ENCODE measurements at regions not wholly inside any gene's neighbourhood (a gene's known extent, or its start where the extent isn't known, plus 50 kb on each side); places are given as distances from the start of the nearest gene placed in this dataset.

DNA sequence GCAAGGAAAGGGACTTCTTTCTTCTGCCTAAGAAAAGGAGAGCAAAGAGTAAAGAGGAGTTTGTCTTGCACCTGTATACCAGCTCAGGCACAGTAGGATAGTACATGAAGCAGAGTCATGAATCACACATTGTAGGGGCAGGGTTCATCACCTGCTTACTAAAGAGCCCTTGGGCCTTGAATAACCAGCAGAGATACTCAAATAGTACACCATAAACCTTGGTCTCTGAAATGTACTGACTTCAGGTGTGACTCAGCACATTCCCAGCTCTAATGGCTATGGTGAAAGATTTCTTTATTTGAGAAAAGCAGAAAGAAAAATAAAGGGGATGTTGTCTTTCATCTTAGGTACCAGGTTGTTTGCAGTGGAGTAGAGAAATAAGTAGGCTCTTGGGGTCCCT lies 122.8 kb downstream of the KDM5D start:
- Histone ChIP-seq H3K9ac (ENCODE audit: low read depth in 1 of 2, low read length in 2 of 2) (no peak overlapping the region), H3K4me3 (ENCODE audit: low read depth in 1 of 3, low read length in 3 of 3) (no peak overlapping the region), H3K4me1 (ENCODE audit: control insufficient read depth in 4 of 4, insufficient read depth in 4 of 4, low read length in 3 of 4) (no peaks in the 10 kb centered on the region), H3K27me3 (ENCODE audit: control insufficient read depth in 4 of 4, insufficient read depth in 4 of 4, low read length in 3 of 4) (no peaks in the 10 kb centered on the region), H3K36me3 (ENCODE audit: control insufficient read depth in 4 of 4, insufficient read depth in 3 of 4, low read depth in 1 of 4, low read length in 3 of 4) (no peaks in the 10 kb centered on the region), H3K27ac (ENCODE audit: low read depth in 1 of 2, low read length in 2 of 2) (no peak overlapping the region), H3K9me3 (ENCODE audit: control insufficient read depth in 4 of 4, low read length in 3 of 4) (no peaks in the 10 kb centered on the region)
- DNase-seq (ENCODE audit: low spot score): no peak
- TF ChIP-seq YY1 (IDR thresholded peaks at IDR 0.05) (no peak), NR2F2 (IDR thresholded peaks at IDR 0.05) (no peak), EGR1 (IDR thresholded peaks at IDR 0.05; ENCODE audit: low read depth in 2 of 2) (no peak), TAF1 (conservative IDR thresholded peaks at IDR 0.05) (no peak), SP1 (IDR thresholded peaks at IDR 0.05) (no peak), RAD21 (IDR thresholded peaks at IDR 0.05) (no peak), FOXA1 (IDR thresholded peaks at IDR 0.05) (no peak), FOXA2 (IDR thresholded peaks at IDR 0.05) (no peak), ZBTB33 (IDR thresholded peaks at IDR 0.05) (no peak)

- no peak for DNase-seq (ENCODE audit: low spot score)
- WGBS: 91% methylated on average over 3 of the region's 3 CpGs
- no peaks in the 10 kb centered on the region for H3K4me1 ChIP-seq (ENCODE audit: control insufficient read depth in 4 of 4, insufficient read depth in 4 of 4, low read length in 3 of 4)
- H3K9me3 ChIP-seq (ENCODE audit: control insufficient read depth in 4 of 4, low read length in 3 of 4): no peaks in the 10 kb centered on the region
- no peaks in the 10 kb centered on the region for H3K36me3 ChIP-seq (ENCODE audit: control insufficient read depth in 4 of 4, insufficient read depth in 3 of 4, low read depth in 1 of 4, low read length in 3 of 4)
- no peak overlapping the region for H3K27ac ChIP-seq (ENCODE audit: low read depth in 1 of 2, low read length in 2 of 2)
- no peak overlapping the region for H3K9ac ChIP-seq (ENCODE audit: low read depth in 1 of 2, low read length in 2 of 2)
- H3K27me3 ChIP-seq (ENCODE audit: control insufficient read depth in 4 of 4, insufficient read depth in 4 of 4, low read length in 3 of 4): no peaks in the 10 kb centered on the region
- H3K4me3 ChIP-seq (ENCODE audit: low read depth in 1 of 3, low read length in 3 of 3): no peak overlapping the region
- no peak for TF ChIP-seq FOXA1 (IDR thresholded peaks at IDR 0.05)
- TF ChIP-seq TAF1 (conservative IDR thresholded peaks at IDR 0.05): no peak
Observed at GRCh38 chrY:19601113-19601512, 143.4 kb downstream of the KDM5D start.

- TF ChIP-seq, protein P1, sequence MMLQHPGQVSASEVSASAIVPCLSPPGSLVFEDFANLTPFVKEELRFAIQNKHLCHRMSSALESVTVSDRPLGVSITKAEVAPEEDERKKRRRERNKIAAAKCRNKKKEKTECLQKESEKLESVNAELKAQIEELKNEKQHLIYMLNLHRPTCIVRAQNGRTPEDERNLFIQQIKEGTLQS (IDR thresholded peaks at IDR 0.05): no peak
- TF ChIP-seq, protein P2, sequence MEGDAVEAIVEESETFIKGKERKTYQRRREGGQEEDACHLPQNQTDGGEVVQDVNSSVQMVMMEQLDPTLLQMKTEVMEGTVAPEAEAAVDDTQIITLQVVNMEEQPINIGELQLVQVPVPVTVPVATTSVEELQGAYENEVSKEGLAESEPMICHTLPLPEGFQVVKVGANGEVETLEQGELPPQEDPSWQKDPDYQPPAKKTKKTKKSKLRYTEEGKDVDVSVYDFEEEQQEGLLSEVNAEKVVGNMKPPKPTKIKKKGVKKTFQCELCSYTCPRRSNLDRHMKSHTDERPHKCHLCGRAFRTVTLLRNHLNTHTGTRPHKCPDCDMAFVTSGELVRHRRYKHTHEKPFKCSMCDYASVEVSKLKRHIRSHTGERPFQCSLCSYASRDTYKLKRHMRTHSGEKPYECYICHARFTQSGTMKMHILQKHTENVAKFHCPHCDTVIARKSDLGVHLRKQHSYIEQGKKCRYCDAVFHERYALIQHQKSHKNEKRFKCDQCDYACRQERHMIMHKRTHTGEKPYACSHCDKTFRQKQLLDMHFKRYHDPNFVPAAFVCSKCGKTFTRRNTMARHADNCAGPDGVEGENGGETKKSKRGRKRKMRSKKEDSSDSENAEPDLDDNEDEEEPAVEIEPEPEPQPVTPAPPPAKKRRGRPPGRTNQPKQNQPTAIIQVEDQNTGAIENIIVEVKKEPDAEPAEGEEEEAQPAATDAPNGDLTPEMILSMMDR (IDR thresholded peaks at IDR 0.05; ENCODE audit: low read depth, low read length, missing input control): no peak
- TF ChIP-seq YY1 (IDR thresholded peaks at IDR 0.05) (no peak), NR2F2 (IDR thresholded peaks at IDR 0.05) (no peak), HNF4A (conservative IDR thresholded peaks at IDR 0.05) (no peak), TAF1 (conservative IDR thresholded peaks at IDR 0.05) (no peak), SP1 (IDR thresholded peaks at IDR 0.05) (no peak)
- 89% methylated on average over 3 of the region's 3 CpGs for WGBS
- no peak overlapping the region for H3K9ac ChIP-seq (ENCODE audit: low read depth in 1 of 2, low read length in 2 of 2)
- no peaks in the 10 kb centered on the region for H3K4me1 ChIP-seq (ENCODE audit: control insufficient read depth in 4 of 4, insufficient read depth in 4 of 4, low read length in 3 of 4)
- no peak overlapping the region for H3K27ac ChIP-seq (ENCODE audit: low read depth in 1 of 2, low read length in 2 of 2)
- no peaks in the 10 kb centered on the region for H3K27me3 ChIP-seq (ENCODE audit: control insufficient read depth in 4 of 4, insufficient read depth in 4 of 4, low read length in 3 of 4)
- H3K9me3 ChIP-seq (ENCODE audit: control insufficient read depth in 4 of 4, low read length in 3 of 4): no peaks in the 10 kb centered on the region
- DNase-seq (ENCODE audit: low spot score): no peak
- H3K36me3 ChIP-seq (ENCODE audit: control insufficient read depth in 4 of 4, insufficient read depth in 3 of 4, low read depth in 1 of 4, low read length in 3 of 4): peaks cover 0 to 2% (median 0%) of the 10 kb centered on the region in 4 donors
- no peak overlapping the region for H3K4me3 ChIP-seq (ENCODE audit: low read depth in 1 of 3, low read length in 3 of 3)
Observed at GRCh38 chrY:19600711-19601110, 143.8 kb downstream of the KDM5D start.

Measured in liver (tissue), 8 donors.